ENCODE measurements at regions not wholly inside any gene's neighbourhood (a gene's known extent, or its start where the extent isn't known, plus 50 kb on each side); places are given as distances from the start of the nearest gene placed in this dataset.

DNA sequence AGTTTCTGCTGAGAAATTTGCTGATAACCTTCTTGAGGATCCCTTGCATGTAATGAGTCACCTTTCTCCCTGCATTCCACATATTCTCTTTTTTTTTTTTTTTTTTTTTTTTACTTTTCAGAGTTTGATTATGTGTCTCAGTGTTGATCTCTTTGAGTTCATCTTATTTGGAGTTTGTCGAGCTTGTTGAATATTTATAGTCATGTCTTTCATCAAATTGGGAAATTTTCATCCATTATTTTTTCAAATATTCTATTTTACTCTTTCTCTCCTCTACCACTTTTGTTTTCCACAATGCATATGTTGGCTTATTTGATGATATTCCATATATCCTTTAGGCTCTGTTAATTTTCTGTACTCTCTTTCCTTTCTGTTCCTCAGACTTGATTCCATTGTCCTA, 136.1 kb downstream of the MAD2L1 start:
- TF ChIP-seq, protein P1, sequence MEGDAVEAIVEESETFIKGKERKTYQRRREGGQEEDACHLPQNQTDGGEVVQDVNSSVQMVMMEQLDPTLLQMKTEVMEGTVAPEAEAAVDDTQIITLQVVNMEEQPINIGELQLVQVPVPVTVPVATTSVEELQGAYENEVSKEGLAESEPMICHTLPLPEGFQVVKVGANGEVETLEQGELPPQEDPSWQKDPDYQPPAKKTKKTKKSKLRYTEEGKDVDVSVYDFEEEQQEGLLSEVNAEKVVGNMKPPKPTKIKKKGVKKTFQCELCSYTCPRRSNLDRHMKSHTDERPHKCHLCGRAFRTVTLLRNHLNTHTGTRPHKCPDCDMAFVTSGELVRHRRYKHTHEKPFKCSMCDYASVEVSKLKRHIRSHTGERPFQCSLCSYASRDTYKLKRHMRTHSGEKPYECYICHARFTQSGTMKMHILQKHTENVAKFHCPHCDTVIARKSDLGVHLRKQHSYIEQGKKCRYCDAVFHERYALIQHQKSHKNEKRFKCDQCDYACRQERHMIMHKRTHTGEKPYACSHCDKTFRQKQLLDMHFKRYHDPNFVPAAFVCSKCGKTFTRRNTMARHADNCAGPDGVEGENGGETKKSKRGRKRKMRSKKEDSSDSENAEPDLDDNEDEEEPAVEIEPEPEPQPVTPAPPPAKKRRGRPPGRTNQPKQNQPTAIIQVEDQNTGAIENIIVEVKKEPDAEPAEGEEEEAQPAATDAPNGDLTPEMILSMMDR (conservative IDR thresholded peaks at IDR 0.05; ENCODE audit: low read depth, low read length), result no peak
- Histone ChIP-seq H3K27me3 (ENCODE audit: insufficient read depth, low read depth) (no peaks in the 10 kb centered on the region), H3K27ac (no peak overlapping the region), H3K36me3 (ENCODE audit: insufficient read depth) (no peaks in the 10 kb centered on the region), H3K4me3 (IDR thresholded peaks at IDR 0.05; ENCODE audit: insufficient read depth, low read depth, low read length) (no peak overlapping the region), H3K79me2 (ENCODE audit: insufficient read depth, low read depth) (no peaks in the 10 kb centered on the region), H3K9ac (no peak overlapping the region), H3K4me1 (ENCODE audit: low read depth, poor library complexity, severe bottlenecking) (no peaks in the 10 kb centered on the region), H4K20me1 (ENCODE audit: insufficient read depth) (no peaks in the 10 kb centered on the region), H2AFZ (ENCODE audit: low read depth) (no peak overlapping the region), H3K4me2 (no peak overlapping the region)

DNA sequence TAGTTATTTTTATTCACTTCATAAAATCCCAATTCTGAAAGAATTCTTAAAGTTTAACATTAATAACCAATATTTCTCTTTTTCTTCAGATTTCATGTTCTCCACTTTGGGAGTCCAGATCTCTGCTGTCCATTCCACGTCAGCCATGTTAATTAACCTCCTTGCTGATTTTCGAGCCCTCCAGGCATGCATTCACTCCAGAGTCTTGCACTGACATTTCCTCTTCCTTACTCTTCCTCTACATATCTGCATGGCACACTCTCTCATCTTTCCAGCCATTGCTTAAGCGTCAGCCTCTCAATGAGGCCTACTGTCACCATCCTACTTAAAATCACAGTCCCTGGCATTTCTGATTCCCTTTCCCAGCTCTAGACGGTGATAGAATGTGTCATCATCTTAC, 144.8 kb downstream of the MAD2L1 start:
- Histone ChIP-seq H3K27me3 (ENCODE audit: insufficient read depth, low read depth) (no peaks in the 10 kb centered on the region), H4K20me1 (ENCODE audit: insufficient read depth) (no peaks in the 10 kb centered on the region), H3K79me2 (ENCODE audit: insufficient read depth, low read depth) (no peaks in the 10 kb centered on the region), H3K36me3 (ENCODE audit: insufficient read depth) (no peaks in the 10 kb centered on the region), H3K4me3 (IDR thresholded peaks at IDR 0.05; ENCODE audit: insufficient read depth, low read depth, low read length) (no peak overlapping the region), H2AFZ (ENCODE audit: low read depth) (no peak overlapping the region), H3K4me2 (no peak overlapping the region), H3K9ac (no peak overlapping the region), H3K4me1 (ENCODE audit: low read depth, poor library complexity, severe bottlenecking) (no peaks in the 10 kb centered on the region), H3K27ac (no peak overlapping the region)
- TF ChIP-seq, protein P1 (conservative IDR thresholded peaks at IDR 0.05; ENCODE audit: low read depth, low read length), result no peak

DNA sequence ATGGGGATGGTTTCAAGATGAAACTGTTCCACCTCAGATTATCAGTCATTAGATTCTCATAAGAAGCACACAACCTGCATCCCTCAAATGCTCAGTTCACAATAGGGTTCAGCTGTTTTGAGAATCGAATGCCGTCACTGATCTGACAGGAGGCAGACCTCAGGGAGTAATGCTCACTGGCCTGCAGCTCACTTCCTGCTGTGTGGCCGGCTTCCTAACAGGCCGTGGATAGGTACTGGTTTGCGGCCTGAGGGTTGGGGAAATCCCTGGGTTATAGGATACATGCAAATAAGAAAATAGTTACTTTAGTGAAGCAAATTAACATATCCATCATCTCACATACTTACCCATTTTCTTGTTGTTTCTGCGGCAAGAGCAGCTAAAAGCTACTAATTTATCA, 160.4 kb downstream of the MAD2L1 start:
- Histone ChIP-seq H4K20me1 (ENCODE audit: insufficient read depth) (no peaks in the 10 kb centered on the region), H3K79me2 (ENCODE audit: insufficient read depth, low read depth) (no peaks in the 10 kb centered on the region), H3K36me3 (ENCODE audit: insufficient read depth) (no peaks in the 10 kb centered on the region), H3K4me1 (ENCODE audit: low read depth, poor library complexity, severe bottlenecking) (no peaks in the 10 kb centered on the region), H2AFZ (ENCODE audit: low read depth) (no peak overlapping the region), H3K4me2 (no peak overlapping the region), H3K27me3 (ENCODE audit: insufficient read depth, low read depth) (no peaks in the 10 kb centered on the region), H3K4me3 (IDR thresholded peaks at IDR 0.05; ENCODE audit: insufficient read depth, low read depth, low read length) (no peak overlapping the region), H3K27ac (no peak overlapping the region), H3K9ac (no peak overlapping the region)
- TF ChIP-seq, protein P1 (conservative IDR thresholded peaks at IDR 0.05; ENCODE audit: low read depth, low read length), result no peak

DNA sequence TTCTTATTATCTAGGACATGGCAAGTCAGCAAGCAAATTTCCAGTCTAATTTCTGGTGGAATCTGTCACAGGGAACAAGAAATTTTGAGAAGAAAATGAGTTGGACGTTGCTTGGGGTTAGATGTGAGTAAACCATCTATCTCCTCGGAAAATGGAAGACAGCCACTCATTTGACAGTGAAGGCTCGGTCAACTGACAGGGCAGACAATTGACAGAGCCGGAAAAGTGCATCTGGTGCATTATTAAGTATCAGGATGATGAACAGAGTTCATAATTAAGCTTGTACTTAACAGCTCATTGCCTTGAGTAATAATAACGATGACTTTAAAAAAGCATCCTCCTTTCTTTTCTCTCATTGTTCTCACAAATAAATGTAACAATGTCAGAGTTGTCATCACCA, 168.4 kb downstream of the MAD2L1 start:
- no peaks in the 10 kb centered on the region for H3K79me2 ChIP-seq (ENCODE audit: insufficient read depth, low read depth)
- no peak overlapping the region for H3K9ac ChIP-seq
- no peak overlapping the region for H2AFZ ChIP-seq (ENCODE audit: low read depth)
- H3K27ac ChIP-seq, result no peak overlapping the region
- TF ChIP-seq, protein P1 (conservative IDR thresholded peaks at IDR 0.05; ENCODE audit: low read depth, low read length), result no peak
- H3K36me3 ChIP-seq (ENCODE audit: insufficient read depth), result no peaks in the 10 kb centered on the region; the same call in 1 of the 2 replicates
- H4K20me1 ChIP-seq (ENCODE audit: insufficient read depth), result no peaks in the 10 kb centered on the region
- H3K4me1 ChIP-seq (ENCODE audit: low read depth, poor library complexity, severe bottlenecking), result no peaks in the 10 kb centered on the region
- H3K27me3 ChIP-seq (ENCODE audit: insufficient read depth, low read depth), result no peaks in the 10 kb centered on the region
- no peak overlapping the region for H3K4me3 ChIP-seq (IDR thresholded peaks at IDR 0.05; ENCODE audit: insufficient read depth, low read depth, low read length)
- no peak overlapping the region for H3K4me2 ChIP-seq
